IPS-18c (cell line): ENCODE measurements at regions not wholly inside any gene's neighbourhood (a gene's known extent, or its start where the extent isn't known, plus 50 kb on each side); places are given as distances from the start of the nearest gene placed in this dataset.
"Not testable (repeated sequence)": the region's sequence is repeated elsewhere in the genome, so short reads cannot be mapped to it uniquely, and the experiment has no call there.

Experiments used
- H3K4me3 ChIP-seq: 2 replicates; pipeline ENCODE4 v1.7.0; 2013; ENCODE audit warnings: low read depth, mild to moderate bottlenecking, low read length, moderate library complexity; ENCODE audit not compliant: insufficient read depth
- H3K9me3 ChIP-seq: one replicate; pipeline ENCODE4 v1.6.1; 2013; ENCODE audit warnings: mild to moderate bottlenecking, low read length, moderate library complexity; ENCODE audit not compliant: control insufficient read depth, insufficient read depth

- Histone ChIP-seq H3K4me3 (no peak overlapping the region), H3K9me3 (no peaks in the 10 kb centered on the region)
Observed at GRCh38 chr5:120805131-120805530, 341.0 kb downstream of the PRR16 start.

- no peaks in the 10 kb centered on the region for H3K9me3 ChIP-seq
Observed at GRCh38 chr5:120806202-120806601, 342.1 kb downstream of the PRR16 start.

GRCh38 chr5:120808135-120808534 is 344.0 kb downstream of the PRR16 start:
- Histone ChIP-seq H3K9me3 (no peaks in the 10 kb centered on the region), H3K4me3 (no peak overlapping the region)

More at GRCh38 chr5:120806202-120806601, 342.1 kb downstream of the PRR16 start:
- H3K4me3 ChIP-seq = no peak overlapping the region

- H3K4me3 ChIP-seq = no peak overlapping the region
- no peaks in the 10 kb centered on the region for H3K9me3 ChIP-seq
Observed at GRCh38 chr5:120808606-120809005, 344.5 kb downstream of the PRR16 start.

GRCh38 chr5:120813551-120813950 is 349.5 kb downstream of the PRR16 start:
- no peak overlapping the region for H3K4me3 ChIP-seq
- no peaks in the 10 kb centered on the region for H3K9me3 ChIP-seq

- H3K9me3 ChIP-seq = no peaks in the 10 kb centered on the region
- H3K4me3 ChIP-seq = no peak overlapping the region
Observed at GRCh38 chr5:120817044-120817985, 353.2 kb downstream of the PRR16 start.

- H3K4me3 ChIP-seq = no peak overlapping the region
Observed at GRCh38 chr5:120818128-120818527, 354.0 kb downstream of the PRR16 start.

GRCh38 chr5:120823328-120823727 is 359.2 kb downstream of the PRR16 start:
- no peak overlapping the region for H3K4me3 ChIP-seq
- H3K9me3 ChIP-seq = no peaks in the 10 kb centered on the region

More at GRCh38 chr5:120818128-120818527, 354.0 kb downstream of the PRR16 start:
- H3K9me3 ChIP-seq = no peaks in the 10 kb centered on the region

GRCh38 chr5:120831646-120832045 is 367.5 kb downstream of the PRR16 start:
- H3K9me3 ChIP-seq, H3K4me3 ChIP-seq: not testable (repeated sequence)

- no peaks in the 10 kb centered on the region for H3K9me3 ChIP-seq
- no peak overlapping the region for H3K4me3 ChIP-seq
Observed at GRCh38 chr5:120841830-120842229, 377.7 kb downstream of the PRR16 start.

- no peaks in the 10 kb centered on the region for H3K9me3 ChIP-seq
- no peak overlapping the region for H3K4me3 ChIP-seq
Observed at GRCh38 chr5:120843390-120843980, 379.4 kb downstream of the PRR16 start.

GRCh38 chr5:120848883-120849282 is 384.8 kb downstream of the PRR16 start:
- H3K9me3 ChIP-seq = no peaks in the 10 kb centered on the region

GRCh38 chr5:120852222-120852860 is 388.2 kb downstream of the PRR16 start:
- no peak overlapping the region for H3K4me3 ChIP-seq

More at GRCh38 chr5:120848883-120849282, 384.8 kb downstream of the PRR16 start:
- no peak overlapping the region for H3K4me3 ChIP-seq

GRCh38 chr5:120866997-120867396 is 402.9 kb downstream of the PRR16 start:
- no peaks in the 10 kb centered on the region for H3K9me3 ChIP-seq
- H3K4me3 ChIP-seq = no peak overlapping the region

More at GRCh38 chr5:120852222-120852860, 388.2 kb downstream of the PRR16 start:
- H3K9me3 ChIP-seq = no peaks in the 10 kb centered on the region

- H3K9me3 ChIP-seq = no peaks in the 10 kb centered on the region
- H3K4me3 ChIP-seq = no peak overlapping the region
Observed at GRCh38 chr5:120869831-120870230, 405.7 kb downstream of the PRR16 start.

- Histone ChIP-seq H3K9me3 (no peaks in the 10 kb centered on the region), H3K4me3 (no peak overlapping the region)
Observed at GRCh38 chr5:120872297-120872696, 408.2 kb downstream of the PRR16 start.

GRCh38 chr5:120873083-120873482 is 409.0 kb downstream of the PRR16 start:
- Histone ChIP-seq H3K4me3 (no peak overlapping the region), H3K9me3 (no peaks in the 10 kb centered on the region)
